Transverse colon (tissue), 4 donors: ENCODE measurements at regions not wholly inside any gene's neighbourhood (a gene's known extent, or its start where the extent isn't known, plus 50 kb on each side); places are given as distances from the start of the nearest gene placed in this dataset.

Source experiments
- DNase-seq: peaks from one replicate; pipeline ENCODE4 v3.0.0-alpha.2; 2019
- H3K27ac ChIP-seq, 4 donors: fragments of 200-600 bp; sonication (generic); 2 replicates each; pipeline ENCODE4 v1.5.1; 2016 to 2018; ENCODE audit warnings: inconsistent platforms in 4 of 4
- H3K27me3 ChIP-seq: fragments of 200-600 bp; sonication (generic); 2 replicates; pipeline ENCODE4 v1.5.1; 2017; ENCODE audit warnings: inconsistent platforms
- H3K36me3 ChIP-seq, 4 donors: fragments of 200-600 bp; sonication (generic); 2 replicates each; pipeline ENCODE4 v1.5.1; 2017 to 2019; ENCODE audit warnings: inconsistent platforms in 4 of 4
- H3K4me1 ChIP-seq, 4 donors: fragments of 200-600 bp; sonication (generic); 2 replicates each; pipeline ENCODE4 v1.5.1; 2017 to 2020; ENCODE audit warnings: inconsistent platforms in 4 of 4
- H3K4me3 ChIP-seq, 4 donors: fragments of 200-600 bp; sonication (generic); 1 replicate in 1 of 4; 2 replicates in 3 of 4; pipeline versions ENCODE4 v1.5.1 to v1.6.1; 2017 to 2019; ENCODE audit warnings: inconsistent platforms in 4 of 4
- H3K9me3 ChIP-seq, 2 donors: fragments of 200-600 bp; sonication (generic); 2 replicates each; pipeline ENCODE4 v1.5.1; 2017 to 2019; ENCODE audit warnings: inconsistent platforms in 2 of 2
- CTCF ChIP-seq, 5 experiments: fragments of 200-600 bp in 3 of 5; fragments of 450-650 bp in 2 of 5; sonication (generic) in 3 of 5; IDR thresholded peaks; 1 replicate in 2 of 5; 2 replicates in 3 of 5; pipeline ENCODE4 v1.5.1; 2016 to 2017; ENCODE audit warnings: antibody characterized with exemption in 5 of 5, inconsistent platforms in 3 of 5, mild to moderate bottlenecking in 2 of 5, moderate library complexity in 1 of 5
- EP300 ChIP-seq: sonication (generic); formaldehyde crosslinking; IDR thresholded peaks from one replicate; pipeline ENCODE4 v1.6.1; 2017; ENCODE audit warnings: antibody characterized with exemption, low read depth
- POLR2A ChIP-seq: fragments of 450-650 bp; IDR thresholded peaks from one replicate; pipeline ENCODE4 v1.6.1; 2016; ENCODE audit warnings: antibody characterized with exemption, mild to moderate bottlenecking, moderate library complexity
- POLR2AphosphoS5 ChIP-seq, 3 donors: sonication (generic); formaldehyde crosslinking; IDR thresholded peaks; one replicate each; pipeline ENCODE4 v1.6.1; 2016; ENCODE audit warnings: antibody characterized with exemption in 3 of 3
- WGBS, 2 donors: methylation state at CpG; one replicate each; pipeline ENCODE4 v1.1.5; 2018; ENCODE audit warnings: low coverage in 1 of 2; 5-methylcytosine and 5-hydroxymethylcytosine counted together
- in situ Hi-C, 4 donors: fragments of 200-750 bp; cut with MboI; loops; one replicate each; pipeline versions ENCODE4 v1.15.0 to v1.15.1; 2017; ENCODE audit warnings: low sequenced_read_pairs in 3 of 4, low pct_ligation_motif_present in 1 of 4, low pct_unique_long_range_greater_than_20kb in 1 of 4
- intact Hi-C: fragments of 100-400 bp; cut with DNase I; formaldehyde crosslinking; loops from one replicate; pipeline ENCODE4 v1.15.1; 2023; ENCODE audit warnings: low total_unique reads

GRCh38 chr2:180759631-180760030 lies 220.8 kb upstream of the UBE2E3 start:
- Histone ChIP-seq H3K27ac (no peak overlapping the region), H3K4me1 (peaks cover 0 to 3% (median 0%) of the 10 kb centered on the region in 4 donors), H3K27me3 (no peaks in the 10 kb centered on the region), H3K9me3 (no peaks in the 10 kb centered on the region), H3K4me3 (no peak overlapping the region), H3K36me3 (no peaks in the 10 kb centered on the region)
- DNase-seq: no peak
- in situ Hi-C loops: no loop called here
- TF ChIP-seq POLR2AphosphoS5 (IDR thresholded peaks at IDR 0.05): no peak
- TF ChIP-seq EP300: no peak
- TF ChIP-seq CTCF (IDR thresholded peaks at IDR 0.05): no peak
- no peak for TF ChIP-seq POLR2A
- intact Hi-C loops: no loop called here
- WGBS, 2 donors: 92 to 100% methylated on average over 1 of the region's 1 CpG

DNA sequence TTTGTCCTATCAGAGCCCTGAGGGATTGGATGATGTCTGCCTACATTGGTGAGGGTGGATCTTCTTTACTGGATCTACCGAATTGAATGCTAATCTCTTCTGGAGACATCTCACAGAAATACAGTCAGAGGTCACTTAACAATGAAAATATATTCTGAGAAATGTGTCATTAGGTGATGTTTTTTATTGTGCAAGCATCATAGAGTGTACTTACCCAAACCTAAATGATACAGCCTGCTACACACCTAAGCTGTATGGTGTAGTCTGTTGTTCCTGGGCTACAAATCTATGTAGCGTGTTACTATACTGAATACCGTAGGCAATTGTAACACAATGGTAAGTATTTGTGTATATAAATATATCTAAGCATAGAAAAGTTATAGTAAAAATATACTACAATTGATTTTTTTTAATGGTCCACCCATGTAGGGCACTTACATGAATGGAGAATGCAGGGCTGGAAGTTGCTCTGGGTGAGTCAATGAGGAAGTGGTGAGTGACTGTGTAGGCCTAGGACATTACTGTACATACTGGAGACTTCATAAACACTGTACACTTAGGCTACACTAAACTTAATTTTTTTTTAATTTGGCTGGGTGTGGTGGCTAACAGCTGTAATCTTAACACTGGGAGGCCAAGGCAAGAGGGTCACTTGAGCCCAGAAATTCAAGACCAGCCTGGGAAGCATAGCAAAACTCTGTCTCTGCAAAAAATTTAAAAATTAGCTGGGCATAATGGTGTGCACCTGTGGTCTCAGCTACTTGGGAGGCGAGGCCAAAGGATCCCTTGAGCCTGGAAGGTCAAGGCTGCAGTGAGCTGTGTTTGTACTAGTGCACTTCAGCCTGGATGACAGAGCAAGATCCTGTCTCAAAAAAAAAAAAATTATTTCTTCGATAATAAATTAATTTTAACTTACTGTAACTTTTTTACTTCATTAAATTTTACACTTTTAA lies 226.3 kb upstream of the UBE2E3 start:
- no peak for DNase-seq
- H3K36me3 ChIP-seq: no peaks in the 10 kb centered on the region
- no peak overlapping the region for H3K27ac ChIP-seq
- no peaks in the 10 kb centered on the region for H3K4me1 ChIP-seq
- no peak for TF ChIP-seq POLR2AphosphoS5 (IDR thresholded peaks at IDR 0.05)
- no peaks in the 10 kb centered on the region for H3K27me3 ChIP-seq
- 81 to 89% methylated on average over 5 of the region's 5 CpGs for WGBS, 2 donors
- H3K4me3 ChIP-seq: no peak overlapping the region
- in situ Hi-C loops (no loop called here), intact Hi-C loops (no loop called here)
- no peaks in the 10 kb centered on the region for H3K9me3 ChIP-seq

DNA sequence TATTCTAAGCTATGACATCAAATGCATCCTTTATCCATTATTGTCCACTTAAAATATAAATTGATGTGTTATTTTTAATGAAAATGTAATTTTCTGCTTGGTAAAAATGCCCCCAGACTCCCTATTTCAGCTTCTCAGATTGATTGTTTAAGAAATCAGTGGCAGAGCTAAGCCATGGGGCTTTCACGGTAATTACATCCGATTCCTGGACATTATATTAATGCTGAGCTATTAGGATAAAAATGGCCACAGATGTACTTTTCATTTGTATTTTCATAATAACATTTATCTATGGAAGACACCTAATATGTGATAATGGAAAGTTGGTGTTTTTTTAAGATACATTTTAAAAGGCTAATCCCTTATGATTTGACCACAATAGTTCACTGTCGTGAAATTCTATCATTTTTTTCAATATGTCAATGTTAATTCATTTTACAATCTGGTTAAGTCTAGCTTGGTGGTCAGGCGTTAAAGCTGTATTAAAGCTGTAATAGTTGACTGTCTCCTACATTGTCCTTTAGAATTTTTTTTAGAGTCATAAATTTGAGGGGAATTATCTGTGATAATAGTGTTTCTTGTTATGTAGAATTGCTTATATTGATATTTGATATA lies 229.0 kb upstream of the UBE2E3 start:
- no peak for DNase-seq
- intact Hi-C loops (no loop called here), in situ Hi-C loops (no loop called here)
- 84 to 88% methylated on average over 4 of the region's 4 CpGs for WGBS, 2 donors
- Histone ChIP-seq H3K27me3 (no peaks in the 10 kb centered on the region), H3K27ac (no peak overlapping the region), H3K4me1 (no peaks in the 10 kb centered on the region), H3K36me3 (no peaks in the 10 kb centered on the region), H3K9me3 (no peaks in the 10 kb centered on the region), H3K4me3 (no peak overlapping the region)
- TF ChIP-seq CTCF (IDR thresholded peaks at IDR 0.05) (no peak), POLR2A (no peak), EP300 (no peak), POLR2AphosphoS5 (IDR thresholded peaks at IDR 0.05) (no peak)

DNA sequence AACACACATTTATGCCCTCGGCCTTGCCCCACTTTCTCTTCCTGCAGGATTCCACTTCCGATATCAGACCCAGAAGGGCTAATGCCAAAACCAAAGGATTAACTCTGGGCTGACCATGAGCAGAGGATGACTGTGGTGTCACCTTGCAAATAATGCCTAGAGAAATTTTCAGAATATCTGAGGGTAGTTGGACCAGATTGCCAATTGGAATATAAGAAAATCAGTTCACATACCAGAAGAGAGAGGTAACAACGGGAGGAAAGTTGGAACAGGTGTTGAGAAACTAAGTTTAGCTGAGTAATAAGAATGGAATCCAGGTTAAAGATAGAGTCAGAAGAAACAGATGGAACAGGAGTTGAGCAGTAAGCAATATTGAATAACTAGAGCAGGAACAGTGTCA lies 232.7 kb upstream of the UBE2E3 start:
- Histone ChIP-seq H3K27ac (no peak overlapping the region), H3K9me3 (no peaks in the 10 kb centered on the region), H3K36me3 (no peaks in the 10 kb centered on the region), H3K4me1 (no peaks in the 10 kb centered on the region), H3K4me3 (no peak overlapping the region), H3K27me3 (no peaks in the 10 kb centered on the region)
- no peak for DNase-seq
- 72 to 76% methylated on average over 3 of the region's 3 CpGs for WGBS, 2 donors
- in situ Hi-C loops (no loop called here), intact Hi-C loops (no loop called here)
- no peak for TF ChIP-seq POLR2A
- TF ChIP-seq CTCF (IDR thresholded peaks at IDR 0.05): no peak
- no peak for TF ChIP-seq POLR2AphosphoS5 (IDR thresholded peaks at IDR 0.05)
- no peak for TF ChIP-seq EP300
